Hepatocyte (in vitro differentiated cells): ENCODE measurements at regions not wholly inside any gene's neighbourhood (a gene's known extent, or its start where the extent isn't known, plus 50 kb on each side); places are given as distances from the start of the nearest gene placed in this dataset.

ENCODE experiments used
- CTCF ChIP-seq: fragments of 200-600 bp; sonication (generic); IDR thresholded peaks from 2 replicates; pipeline ENCODE4 v1.5.1; 2016; ENCODE audit warnings: antibody characterized with exemption, mild to moderate bottlenecking; ENCODE audit not compliant: poor library complexity
- EZH2 ChIP-seq: fragments of 200-600 bp; sonication (generic); IDR thresholded peaks from 2 replicates; pipeline ENCODE4 v1.6.1; 2016; ENCODE audit warnings: antibody characterized with exemption, mild to moderate bottlenecking, borderline replicate concordance
- EZH2phosphoT487 ChIP-seq: fragments of 200-600 bp; sonication (generic); IDR thresholded peaks from one replicate; pipeline ENCODE4 v1.6.1; 2018; ENCODE audit warnings: antibody characterized with exemption, mild to moderate bottlenecking, low read depth, moderate library complexity; ENCODE audit not compliant: unreplicated experiment, severe bottlenecking

DNA sequence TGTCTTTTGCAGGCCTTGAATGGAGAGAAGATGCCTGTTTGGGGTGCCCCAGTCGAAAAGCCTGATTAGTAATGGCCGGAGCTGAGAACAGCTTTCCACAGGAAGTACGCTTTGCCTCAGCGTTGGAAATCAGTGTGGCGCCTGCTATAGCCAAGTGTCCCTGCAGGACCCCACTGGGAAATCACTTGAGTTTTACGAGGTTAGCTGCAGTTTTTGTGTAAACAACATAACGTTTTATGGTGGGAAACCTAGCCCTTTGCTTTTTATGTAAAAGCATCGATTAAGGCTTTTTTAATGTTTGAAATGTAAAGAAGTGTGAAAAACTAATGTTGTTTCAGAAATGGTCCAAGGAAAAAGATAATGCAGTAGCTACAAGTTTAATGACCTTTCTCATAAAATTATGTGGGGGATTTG, 234.2 kb downstream of the TTC32 start:
- TF ChIP-seq CTCF = no peak
- TF ChIP-seq EZH2 = no peak
- no peak for TF ChIP-seq EZH2phosphoT487
